MM.1S (cell line): ENCODE measurements at regions not wholly inside any gene's neighbourhood (a gene's known extent, or its start where the extent isn't known, plus 50 kb on each side); places are given as distances from the start of the nearest gene placed in this dataset.

Experiments
- DNase-seq: peaks from one replicate; pipeline ENCODE4 v3.0.0-alpha.2; 2015
- H2AFZ ChIP-seq: fragments of 300-600 bp; sonication (generic); 2 replicates; pipeline ENCODE4 v1.6.0; 2016; ENCODE audit warnings: antibody characterized with exemption, low read length
- H3F3A ChIP-seq: fragments of 300-600 bp; sonication (generic); 2 replicates; pipeline ENCODE4 v1.6.1; 2016; ENCODE audit warnings: mild to moderate bottlenecking, antibody characterized with exemption, low read length, moderate library complexity, mixed read lengths; ENCODE audit not compliant: insufficient read depth
- H3K27ac ChIP-seq: fragments of 300-600 bp; sonication (generic); 2 replicates; pipeline ENCODE4 v1.5.1; 2016; ENCODE audit warnings: mild to moderate bottlenecking, low read length
- H3K27me3 ChIP-seq: fragments of 300-600 bp; sonication (generic); replicated peaks from 2 replicates; pipeline ENCODE4 v1.6.0; 2016; ENCODE audit warnings: low read length; ENCODE audit not compliant: insufficient read depth
- H3K36me3 ChIP-seq: fragments of 300-600 bp; sonication (generic); replicated peaks from 2 replicates; pipeline ENCODE4 v1.6.1; 2016; ENCODE audit warnings: mild to moderate bottlenecking, low read length, mixed read lengths; ENCODE audit not compliant: insufficient read depth
- H3K4me1 ChIP-seq: fragments of 300-600 bp; sonication (generic); 2 replicates; pipeline ENCODE4 v1.6.1; 2016; ENCODE audit warnings: low read length, mixed read lengths
- H3K4me2 ChIP-seq: fragments of 300-600 bp; sonication (generic); 2 replicates; pipeline ENCODE4 v1.6.0; 2016; ENCODE audit warnings: low read depth, low read length
- H3K4me3 ChIP-seq: fragments of 300-600 bp; sonication (generic); 2 replicates; pipeline ENCODE4 v1.5.1; 2016; ENCODE audit warnings: low read length, mixed read lengths
- H3K79me2 ChIP-seq: fragments of 300-600 bp; sonication (generic); 2 replicates; pipeline ENCODE4 v1.6.1; 2016; ENCODE audit warnings: mixed run types, low read length, mixed read lengths
- H3K9ac ChIP-seq: fragments of 300-600 bp; sonication (generic); 2 replicates; pipeline ENCODE4 v1.6.1; 2016; ENCODE audit warnings: low read length, mixed read lengths
- H3K9me2 ChIP-seq: fragments of 300-600 bp; sonication (generic); replicated peaks from 2 replicates; pipeline ENCODE4 v1.6.1; 2016; ENCODE audit warnings: mild to moderate bottlenecking, low read length, mixed read lengths; ENCODE audit not compliant: insufficient read depth
- H3K9me3 ChIP-seq: fragments of 300-600 bp; sonication (generic); replicated peaks from 2 replicates; pipeline ENCODE4 v1.6.1; 2016; ENCODE audit warnings: mild to moderate bottlenecking, low read length, mixed read lengths; ENCODE audit not compliant: insufficient read depth
- H4K20me1 ChIP-seq: fragments of 300-600 bp; sonication (generic); 2 replicates; pipeline ENCODE4 v1.6.1; 2016; ENCODE audit warnings: mild to moderate bottlenecking, low read length, moderate library complexity, mixed read lengths; ENCODE audit not compliant: insufficient read depth
- CTCF ChIP-seq: fragments of 300-600 bp; sonication (generic); IDR thresholded peaks from 2 replicates; pipeline ENCODE4 v1.5.1; 2016; ENCODE audit warnings: antibody characterized with exemption, low read length, mixed read lengths
- EZH2 ChIP-seq: fragments of 300-600 bp; sonication (generic); optimal IDR thresholded peaks from 2 replicates; pipeline ENCODE3; 2017; ENCODE audit warnings: low read depth, mild to moderate bottlenecking, antibody characterized with exemption, low read length, mixed read lengths
- EZH2phosphoT487 ChIP-seq: fragments of 300-600 bp; sonication (generic); IDR thresholded peaks from 2 replicates; pipeline ENCODE4 v1.6.1; 2018; ENCODE audit warnings: antibody characterized with exemption, low read length

GRCh38 chr3:38960042-38960622 lies 91.6 kb downstream of the SCN11A start:
- Histone ChIP-seq H3K4me3 (no peak overlapping the region), H3K9ac (no peak overlapping the region), H3K36me3 (no peaks in the 10 kb centered on the region), H3F3A (no peaks in the 10 kb centered on the region), H3K79me2 (no peaks in the 10 kb centered on the region), H3K27me3 (no peaks in the 10 kb centered on the region), H3K4me2 (no peak overlapping the region), H3K27ac (no peak overlapping the region), H4K20me1 (no peaks in the 10 kb centered on the region), H3K9me3 (no peaks in the 10 kb centered on the region), H3K9me2 (no peaks in the 10 kb centered on the region), H3K4me1 (no peaks in the 10 kb centered on the region), H2AFZ (no peak overlapping the region)
- DNase-seq = no peak
- no peak for TF ChIP-seq CTCF
- TF ChIP-seq EZH2 = no peak
- TF ChIP-seq EZH2phosphoT487 = no peak

GRCh38 chr3:38958026-38958720 lies 93.6 kb downstream of the SCN11A start:
- Histone ChIP-seq H3K9me3 (no peaks in the 10 kb centered on the region), H3K9ac (no peak overlapping the region), H3F3A (no peaks in the 10 kb centered on the region), H3K4me2 (no peak overlapping the region), H3K36me3 (no peaks in the 10 kb centered on the region), H3K4me1 (no peaks in the 10 kb centered on the region), H4K20me1 (no peaks in the 10 kb centered on the region), H3K79me2 (no peaks in the 10 kb centered on the region), H3K27me3 (no peaks in the 10 kb centered on the region), H3K9me2 (no peaks in the 10 kb centered on the region), H2AFZ (no peak overlapping the region), H3K27ac (no peak overlapping the region), H3K4me3 (no peak overlapping the region)
- TF ChIP-seq CTCF (no peak), EZH2 (no peak), EZH2phosphoT487 (no peak)
- DNase-seq = no peak

- Histone ChIP-seq H3K4me3 (no peak overlapping the region), H3F3A (no peaks in the 10 kb centered on the region), H3K4me1 (no peaks in the 10 kb centered on the region), H3K9me2 (no peaks in the 10 kb centered on the region), H3K4me2 (no peak overlapping the region), H4K20me1 (no peaks in the 10 kb centered on the region), H3K27me3 (no peaks in the 10 kb centered on the region), H3K9ac (no peak overlapping the region), H2AFZ (no peak overlapping the region), H3K36me3 (no peaks in the 10 kb centered on the region), H3K27ac (no peak overlapping the region), H3K9me3 (no peaks in the 10 kb centered on the region), H3K79me2 (no peaks in the 10 kb centered on the region)
- no peak for TF ChIP-seq EZH2phosphoT487
- TF ChIP-seq CTCF = no peak
- no peak for TF ChIP-seq EZH2
- DNase-seq = no peak
These were observed 94.4 kb downstream of the SCN11A start for GRCh38 chr3:38957296-38957695.
